B cell (primary cell): ENCODE measurements at regions not wholly inside any gene's neighbourhood (a gene's known extent, or its start where the extent isn't known, plus 50 kb on each side); places are given as distances from the start of the nearest gene placed in this dataset.

Source experiments
- CTCF ChIP-seq: fragments of 200-600 bp; IDR thresholded peaks from one replicate; pipeline ENCODE4 v1.8.0; 2022; ENCODE audit warnings: antibody characterized with exemption, mild to moderate bottlenecking
- EZH2 ChIP-seq: IDR thresholded peaks from 2 replicates; pipeline ENCODE4 v1.6.1; 2012; ENCODE audit warnings: borderline replicate concordance, low read depth, mild to moderate bottlenecking, moderate library complexity, low read length; ENCODE audit not compliant: insufficient read depth, poor library complexity, severe bottlenecking

DNA sequence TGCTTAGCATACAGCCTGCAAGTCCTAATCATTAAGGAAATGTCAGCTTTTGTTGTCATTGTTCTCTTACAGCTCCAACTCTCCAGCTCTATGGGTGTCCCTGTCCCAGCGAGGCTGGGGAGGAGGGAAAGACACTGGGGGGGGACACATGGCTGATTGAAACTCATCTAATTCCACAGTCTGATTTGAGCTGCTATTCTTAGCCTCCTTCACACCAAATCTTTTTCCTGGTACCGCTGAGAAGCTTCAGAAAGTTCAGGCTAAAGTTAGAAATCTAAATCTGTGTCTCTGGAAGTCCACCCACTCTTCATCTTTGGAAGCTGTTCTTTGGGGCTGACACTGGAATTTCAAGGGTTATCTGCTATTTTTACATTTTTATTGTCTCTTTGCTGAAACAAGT, 61.3 kb upstream of the RASGRP1 start:
- TF ChIP-seq CTCF (no peak), EZH2 (no peak)
